Astrocyte (in vitro differentiated cells and primary cell): ENCODE measurements at regions not wholly inside any gene's neighbourhood (a gene's known extent, or its start where the extent isn't known, plus 50 kb on each side); places are given as distances from the start of the nearest gene placed in this dataset.

ENCODE experiments used
- CTCF ChIP-seq: IDR thresholded peaks from 2 replicates; pipeline ENCODE4 v1.5.1; 2011; ENCODE audit warnings: low read depth, mild to moderate bottlenecking, inconsistent platforms, low read length, moderate library complexity; ENCODE audit not compliant: insufficient read depth
- EZH2 ChIP-seq: IDR thresholded peaks from 2 replicates; pipeline ENCODE4 v1.6.1; 2012; ENCODE audit warnings: mild to moderate bottlenecking, low read length, inconsistent platforms; ENCODE audit not compliant: insufficient read depth

GRCh38 chr10:43968076-43968475 lies 319.4 kb upstream of the ZNF32 start:
- TF ChIP-seq CTCF (no peak), EZH2 (no peak)
